ENCODE measurements at regions not wholly inside any gene's neighbourhood (a gene's known extent, or its start where the extent isn't known, plus 50 kb on each side); places are given as distances from the start of the nearest gene placed in this dataset.

DNA sequence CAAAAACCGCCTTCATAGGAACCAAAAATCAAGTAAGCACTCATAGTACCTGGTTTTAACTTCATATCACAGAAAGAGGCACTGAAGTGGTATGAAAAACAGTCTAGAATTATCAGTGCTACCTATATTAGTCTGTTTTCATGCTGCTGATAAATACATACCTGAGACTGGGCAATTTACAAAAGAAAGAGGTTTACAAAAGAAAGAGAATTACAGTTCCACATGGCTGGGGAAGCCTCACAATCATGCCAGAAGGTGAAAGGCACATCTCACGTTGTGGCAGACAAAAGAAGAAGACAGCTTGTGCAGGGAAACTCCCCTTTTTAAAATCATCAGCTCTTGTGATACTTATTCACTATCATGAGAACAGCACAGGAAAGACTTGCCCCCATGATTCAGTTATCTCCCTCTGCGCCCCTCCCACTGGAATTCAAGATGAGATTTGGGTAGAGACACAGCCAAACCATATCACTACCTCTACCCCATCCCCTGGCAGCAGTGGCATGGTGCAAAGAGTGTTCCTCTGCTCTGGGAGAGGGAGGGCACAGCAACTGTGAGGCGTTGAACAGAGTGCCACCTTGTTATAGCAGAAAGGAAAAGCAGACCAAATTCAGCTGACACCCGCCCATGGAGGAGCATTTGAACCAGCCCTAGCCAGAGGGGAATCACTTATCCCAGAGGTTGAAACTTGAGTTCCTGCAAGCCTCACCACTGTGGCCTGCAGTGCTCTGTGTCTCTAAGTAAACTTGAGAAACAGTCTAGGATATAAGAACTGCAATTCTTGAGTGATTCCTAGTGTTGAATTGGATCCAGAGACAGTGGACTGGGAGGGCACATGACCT is 61.9 kb upstream of the PTPRZ1 start:
- no peak for DNase-seq

DNA sequence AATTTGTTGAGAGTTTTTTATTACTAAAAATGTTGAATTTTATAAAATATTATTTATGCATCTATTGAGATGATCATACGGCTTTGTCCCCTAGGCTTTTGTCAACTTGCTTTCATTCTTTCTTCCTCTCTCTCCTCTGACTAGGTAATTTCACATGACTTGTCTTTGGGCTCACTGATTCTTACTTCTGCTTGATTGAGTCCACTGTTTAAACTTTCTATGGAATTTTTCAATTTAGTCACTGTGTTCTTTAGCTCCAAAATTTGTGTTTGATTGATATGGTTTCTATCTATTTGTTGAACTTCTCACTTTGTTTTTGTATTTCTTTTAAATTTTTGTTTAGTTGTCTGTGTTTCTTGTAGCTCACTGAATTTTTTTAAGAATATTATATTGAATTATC is 65.9 kb upstream of the PTPRZ1 start:
- DNase-seq: no peak

DNA sequence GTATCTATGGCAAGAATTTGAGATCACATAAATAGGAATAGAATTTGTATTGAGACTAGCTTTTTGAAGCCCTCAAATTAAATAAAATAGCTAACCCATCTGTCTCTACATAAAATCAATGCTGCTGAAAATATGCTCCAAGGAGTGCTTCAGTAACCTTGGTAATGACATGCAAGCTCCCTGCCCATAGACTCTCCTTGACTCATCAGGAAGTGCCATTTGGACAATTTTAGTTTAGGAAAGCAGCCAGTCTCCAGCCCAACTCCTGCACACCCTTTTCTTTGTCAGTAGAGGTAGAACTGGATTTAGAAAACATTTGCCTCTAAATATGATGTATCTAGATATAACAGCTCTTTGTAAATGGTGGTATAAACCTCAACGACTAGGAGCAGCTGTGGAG is 69.9 kb upstream of the PTPRZ1 start:
- peak; percentile 54 for DNase-seq

DNA sequence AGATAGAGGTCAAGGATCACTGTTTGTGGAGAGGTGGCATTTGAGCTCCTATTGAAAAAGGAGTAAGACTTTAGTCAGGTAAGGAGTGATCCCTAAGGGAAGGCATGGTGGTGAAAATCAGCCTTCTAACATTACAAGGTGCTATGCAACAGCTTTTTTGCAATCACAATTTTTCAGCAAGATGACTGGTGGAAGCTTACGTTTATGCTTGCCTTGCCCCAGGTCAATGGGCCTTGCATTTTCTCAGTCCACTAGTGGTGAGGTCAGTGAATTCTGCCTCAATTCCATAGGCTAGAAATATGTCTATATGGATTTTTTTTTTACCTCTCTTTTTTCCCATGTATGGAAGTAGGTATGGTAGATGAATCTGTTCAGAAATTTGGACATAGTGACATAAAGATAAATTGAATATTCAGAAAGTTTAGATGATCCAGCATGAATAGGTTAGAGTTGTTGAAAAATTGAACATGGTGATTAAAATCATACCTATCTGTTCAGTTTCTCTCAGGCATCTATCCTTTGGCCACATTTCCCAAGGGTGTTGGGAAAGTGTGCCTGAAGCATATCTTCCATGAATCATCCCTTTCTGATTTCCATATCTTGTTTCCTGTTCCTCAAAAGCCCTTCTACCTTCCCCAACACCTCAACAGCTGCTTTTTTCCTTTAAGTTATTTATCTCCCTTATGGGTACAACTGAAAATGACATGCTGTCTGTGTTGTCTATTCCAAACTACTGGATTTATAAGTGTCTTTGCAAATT is 71.9 kb upstream of the PTPRZ1 start:
- no peak for DNase-seq

- no peak for DNase-seq
These were observed 74.1 kb upstream of the PTPRZ1 start for GRCh38 chr7:121798896-121799295.

DNA sequence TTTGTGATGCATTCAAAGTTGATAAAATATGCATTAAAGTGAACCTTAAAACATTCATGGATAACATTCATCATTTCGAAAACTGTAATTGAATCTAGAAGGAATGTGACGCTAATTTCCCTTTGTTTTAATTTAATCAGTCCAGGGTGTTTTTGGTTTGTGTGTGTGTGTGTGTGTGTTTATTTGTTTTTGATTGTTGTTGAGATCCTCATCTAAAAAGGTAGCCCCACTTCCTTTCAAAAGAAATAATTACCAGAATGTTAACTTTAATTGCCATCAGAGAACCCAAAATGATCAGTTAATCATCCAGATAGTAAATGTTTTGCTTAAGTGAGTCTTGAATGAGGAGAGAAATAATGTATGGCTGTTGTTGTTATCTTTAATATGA is 74.5 kb upstream of the PTPRZ1 start:
- no peak for DNase-seq

DNA sequence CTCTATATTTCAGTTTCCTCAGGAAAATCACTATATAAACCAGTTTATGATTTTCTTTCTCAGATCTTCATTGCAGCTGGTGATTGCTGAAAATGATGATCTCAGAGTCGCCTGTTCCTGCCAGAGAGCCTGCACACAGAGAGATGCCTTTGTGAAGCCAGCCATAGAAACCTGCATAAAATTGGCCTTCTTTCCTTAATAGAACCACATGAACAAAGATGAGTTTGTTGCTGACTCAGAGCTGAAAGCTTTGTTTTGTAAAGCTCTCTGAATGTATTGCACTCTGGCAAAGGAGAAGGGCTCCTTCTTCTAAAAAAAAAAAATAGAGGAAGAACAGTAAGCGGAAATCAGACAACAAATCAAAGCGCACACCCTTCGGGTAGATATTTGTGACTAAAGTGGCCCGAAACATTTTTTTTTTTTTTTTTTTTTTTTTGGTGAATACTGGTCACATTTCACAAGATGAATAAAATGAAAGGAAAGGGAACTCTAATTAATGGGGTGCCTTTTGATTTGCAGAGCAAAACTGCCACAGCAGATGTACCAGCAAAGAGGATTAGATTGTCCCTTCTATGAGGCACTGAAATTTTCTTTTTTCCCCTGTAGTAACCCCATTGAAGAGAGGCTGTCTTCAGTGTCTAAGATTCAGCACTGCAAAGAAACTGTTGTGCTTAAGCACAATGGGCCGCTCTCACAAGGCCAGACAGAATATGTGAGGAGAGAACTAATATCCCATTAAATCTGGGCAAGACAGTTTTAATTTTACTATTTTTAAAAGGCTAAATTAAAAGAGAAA is 75.1 kb upstream of the PTPRZ1 start:
- DNase-seq: peak; percentile 9

- no peak for DNase-seq
These were observed 75.9 kb upstream of the PTPRZ1 start for GRCh38 chr7:121796936-121797656.

GRCh38 chr7:121796381-121796780 is 76.6 kb upstream of the PTPRZ1 start:
- DNase-seq: no peak

GRCh38 chr7:121795736-121796135 is 77.2 kb upstream of the PTPRZ1 start:
- no peak for DNase-seq

- no peak for DNase-seq
These were observed 79.2 kb upstream of the PTPRZ1 start for GRCh38 chr7:121793716-121794115.

DNA sequence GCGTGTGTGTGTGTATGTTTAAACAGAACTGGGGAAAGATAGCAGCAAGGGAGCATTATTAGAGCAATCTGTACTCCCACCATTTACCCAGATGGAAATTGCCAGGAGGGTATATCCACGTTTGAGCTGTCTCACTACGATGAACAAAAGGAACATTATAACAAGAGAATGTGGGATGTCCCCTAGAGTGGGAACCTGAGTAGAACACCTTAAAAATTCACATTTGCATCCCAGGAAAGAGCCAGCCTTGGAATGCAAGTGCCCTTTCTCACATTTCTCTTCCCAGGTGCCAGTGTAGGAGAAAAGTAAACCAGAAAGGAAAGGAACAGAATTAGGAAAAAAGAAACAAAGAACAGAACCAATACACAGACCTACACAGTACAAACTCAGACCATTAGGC is 95.3 kb upstream of the PTPRZ1 start:
- DNase-seq: no peak

DNA sequence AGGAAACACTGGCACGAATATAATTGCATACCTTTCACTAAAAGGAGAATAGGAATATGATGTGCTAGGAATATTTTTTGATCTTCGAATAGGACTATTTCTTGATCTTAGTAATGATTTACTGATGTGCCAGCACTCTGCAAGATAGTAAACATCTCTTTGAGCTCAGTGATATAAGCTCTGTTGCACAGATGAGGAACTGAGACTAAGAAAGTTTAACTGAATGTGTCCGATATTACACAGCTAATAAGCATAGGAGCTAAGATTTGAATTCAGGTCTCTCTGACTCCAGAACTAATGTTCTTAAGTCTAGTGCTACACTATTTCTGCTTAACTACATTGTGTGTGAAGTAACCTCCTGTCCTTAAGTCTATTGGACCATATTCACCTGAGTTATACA is 98.4 kb upstream of the PTPRZ1 start:
- DNase-seq: no peak

- no peak for DNase-seq
These were observed 106.3 kb upstream of the PTPRZ1 start for GRCh38 chr7:121766676-121767075.

DNA sequence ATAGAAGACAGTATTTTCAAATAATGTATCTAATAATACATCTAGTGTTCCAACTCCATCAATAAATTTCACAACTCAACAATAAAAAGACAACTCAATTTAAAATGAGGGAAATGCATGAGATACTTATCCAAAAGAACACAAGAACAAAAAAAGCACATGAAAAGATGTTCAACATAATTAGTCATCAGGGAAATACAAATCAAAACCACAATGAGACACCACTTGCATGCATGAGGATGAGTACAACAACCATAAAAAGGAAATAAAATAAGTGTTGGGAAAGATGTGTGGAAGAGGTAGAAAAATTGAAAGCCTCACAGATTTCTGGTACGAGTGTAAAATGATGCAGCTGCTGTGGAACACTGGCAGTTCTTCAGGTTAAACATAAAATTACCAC is 111.6 kb upstream of the PTPRZ1 start:
- DNase-seq: no peak

DNA sequence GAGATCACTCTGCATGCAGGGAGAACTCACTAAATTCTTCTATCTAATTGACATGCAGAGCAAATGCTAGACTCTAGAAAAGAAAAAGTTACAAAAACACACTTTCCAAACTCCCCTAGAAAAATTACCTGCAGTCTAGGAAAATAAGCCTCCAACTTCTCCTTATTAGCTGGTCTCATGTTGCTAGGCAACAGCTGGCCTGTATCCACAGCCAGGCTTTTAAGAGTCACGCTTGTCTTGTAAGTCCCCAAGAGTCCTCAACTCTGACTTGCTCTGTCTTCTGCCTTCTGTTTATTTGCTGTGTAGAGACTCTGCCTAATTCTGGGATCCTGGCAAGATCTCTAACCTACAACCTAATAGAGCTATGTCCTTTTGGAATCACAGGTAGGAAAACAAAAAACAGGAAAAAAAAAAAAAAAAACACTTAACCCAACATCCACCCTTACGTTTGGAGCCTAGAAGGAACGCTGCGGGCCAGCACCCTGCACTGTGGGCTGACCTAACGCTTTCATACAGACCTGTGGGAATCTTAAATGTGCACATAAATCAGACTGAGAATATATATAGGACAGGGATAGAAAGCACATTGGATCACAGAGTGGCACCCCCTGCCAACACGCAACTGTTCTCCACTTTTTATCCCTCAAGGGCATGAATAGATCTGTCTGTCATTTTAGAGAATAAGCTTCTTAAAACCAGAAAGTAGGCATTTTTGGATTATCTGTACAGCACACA is 117.0 kb upstream of the PTPRZ1 start:
- DNase-seq: peak; percentile 29

- DNase-seq: no peak
These were observed 117.7 kb upstream of the PTPRZ1 start for GRCh38 chr7:121755286-121755685.

DNA sequence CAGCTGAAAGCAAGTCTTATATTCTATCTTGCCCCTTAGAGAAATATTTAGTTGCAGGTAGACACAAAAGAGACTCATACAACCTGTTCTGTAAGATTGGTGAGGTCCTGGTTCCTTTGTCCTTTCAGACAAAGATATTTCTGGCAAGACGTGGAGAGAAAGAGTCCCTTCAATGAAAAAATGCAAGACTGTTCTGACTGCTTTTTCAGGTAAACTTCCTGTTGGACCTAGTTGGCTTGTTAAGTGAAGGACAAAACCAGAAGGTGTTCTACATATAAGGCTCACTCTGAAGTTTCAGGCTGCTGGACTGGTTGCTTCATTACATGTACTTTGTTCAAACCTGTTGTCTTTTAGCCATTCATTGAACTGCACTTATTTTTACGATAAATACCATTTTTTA is 119.0 kb upstream of the PTPRZ1 start:
- no peak for DNase-seq

- DNase-seq: no peak
These were observed 120.3 kb upstream of the PTPRZ1 start for GRCh38 chr7:121752706-121753105.

DNA sequence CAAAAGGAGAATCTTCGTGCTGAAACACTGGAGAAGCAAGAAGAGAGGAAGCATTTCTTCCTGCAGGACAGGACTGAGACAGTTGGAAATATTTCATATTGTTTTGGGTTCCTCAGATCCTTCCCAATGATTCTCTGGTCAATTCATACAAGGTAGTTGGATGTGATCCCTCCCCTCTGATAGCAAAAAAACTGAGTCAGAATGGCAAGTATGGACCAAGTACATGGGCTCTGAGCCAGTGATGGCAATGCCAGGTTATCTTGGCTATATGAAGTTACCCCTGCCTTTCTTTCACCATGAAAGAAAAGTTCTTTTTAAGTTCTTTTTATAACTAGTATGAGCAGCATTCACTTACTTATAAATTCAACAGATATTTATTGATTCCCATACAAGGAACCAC is 124.4 kb upstream of the PTPRZ1 start:
- no peak for DNase-seq

DNA sequence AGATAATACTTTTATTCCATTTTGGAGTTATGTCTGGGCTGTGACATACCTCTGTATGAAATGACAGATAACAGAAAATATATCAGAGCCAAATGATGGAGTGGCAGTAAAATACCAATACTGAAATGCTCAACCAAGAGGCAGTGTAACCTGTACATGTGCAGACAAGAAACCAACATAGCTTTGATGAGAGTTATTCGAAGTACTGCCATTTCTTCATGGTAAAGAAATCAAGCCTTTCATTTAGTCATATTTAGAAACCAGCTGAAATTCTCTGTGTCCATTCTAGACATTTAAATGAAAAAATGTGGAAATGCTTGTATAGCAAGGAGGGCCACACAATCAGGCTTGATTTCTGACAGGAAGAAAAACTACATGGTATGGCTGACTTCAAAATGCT is 127.1 kb upstream of the PTPRZ1 start:
- DNase-seq: no peak

DNA sequence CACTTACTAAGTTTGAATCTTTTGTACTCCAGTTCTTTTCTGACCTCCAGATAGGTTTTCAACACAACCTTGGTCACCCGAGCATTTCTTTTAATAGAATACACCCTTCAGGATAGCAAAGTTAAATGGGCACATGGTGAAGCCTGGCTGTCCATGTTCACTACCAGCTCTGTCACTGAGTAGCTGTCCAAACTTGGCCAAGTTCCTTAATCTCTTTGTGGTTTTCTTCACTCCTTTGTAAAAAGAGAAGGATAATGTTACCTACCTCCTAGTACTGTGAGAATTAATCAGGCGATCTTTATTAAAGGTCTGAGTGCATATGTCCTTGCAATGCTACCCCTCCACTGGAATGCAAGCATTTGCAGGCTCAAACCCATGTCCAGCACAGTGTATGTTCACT is 128.1 kb upstream of the PTPRZ1 start:
- no peak for DNase-seq

Data from NCI-H446 treated with DMSO at 0.1 percent for 48 hours (cell line).